Astrocyte (in vitro differentiated cells and primary cell): ENCODE measurements at regions not wholly inside any gene's neighbourhood (a gene's known extent, or its start where the extent isn't known, plus 50 kb on each side); places are given as distances from the start of the nearest gene placed in this dataset.

Experiments
- DNase-seq: peaks from one replicate; pipeline ENCODE4 v3.0.0-alpha.2; 2010; ENCODE audit warnings: low read depth
- FAIRE-seq: peaks from 2 replicates; lab custom pipeline; 2011; peaks lifted over from hg19 to GRCh38; lab: Jason Lieb, UNC
- H2AFZ ChIP-seq: 2 replicates; pipeline ENCODE4 v1.6.0; 2012; ENCODE audit warnings: low read depth, low read length, inconsistent platforms
- H3K27ac ChIP-seq: 2 replicates; pipeline ENCODE4 v1.5.1; 2011; ENCODE audit warnings: low read depth, low read length, inconsistent platforms
- H3K27me3 ChIP-seq: 2 replicates; pipeline ENCODE4 v1.6.0; 2011; ENCODE audit warnings: low read length, inconsistent platforms; ENCODE audit not compliant: insufficient read depth
- H3K36me3 ChIP-seq: 2 replicates; pipeline ENCODE4 v1.5.1; 2011; ENCODE audit warnings: low read length, inconsistent platforms; ENCODE audit not compliant: insufficient read depth
- H3K4me1 ChIP-seq: 2 replicates; pipeline ENCODE4 v1.5.1; 2011; ENCODE audit warnings: low read length, inconsistent platforms; ENCODE audit not compliant: insufficient read depth
- H3K4me2 ChIP-seq: 2 replicates; pipeline ENCODE4 v1.6.0; 2012; ENCODE audit warnings: low read length, inconsistent platforms
- H3K4me3 ChIP-seq: 2 replicates; pipeline ENCODE4 v1.5.1; 2011; ENCODE audit warnings: low read depth, mild to moderate bottlenecking, low read length, inconsistent platforms; ENCODE audit not compliant: insufficient read depth
- H3K79me2 ChIP-seq: 2 replicates; pipeline ENCODE4 v1.6.0; 2012; ENCODE audit warnings: mild to moderate bottlenecking, low read length, inconsistent platforms; ENCODE audit not compliant: insufficient read depth
- H3K9ac ChIP-seq: 2 replicates; pipeline ENCODE4 v1.6.0; 2012; ENCODE audit warnings: mild to moderate bottlenecking, low read length, inconsistent platforms
- H3K9me3 ChIP-seq: 2 replicates; pipeline ENCODE4 v1.5.1; 2012; ENCODE audit warnings: low read depth, mild to moderate bottlenecking, low read length, inconsistent platforms; ENCODE audit not compliant: insufficient read depth
- H4K20me1 ChIP-seq: 2 replicates; pipeline ENCODE4 v1.6.0; 2012; ENCODE audit warnings: low read length, inconsistent platforms; ENCODE audit not compliant: insufficient read depth
- H3K27ac Mint-ChIP-seq: one replicate; pipeline ENCODE4 v1.8.0; 2021; ENCODE audit warnings: mild to moderate bottlenecking, mixed read lengths; ENCODE audit not compliant: unreplicated experiment
- H3K27me3 Mint-ChIP-seq: one replicate; pipeline ENCODE4 v1.8.0; 2021; ENCODE audit warnings: low read depth, mixed read lengths; ENCODE audit not compliant: unreplicated experiment
- H3K36me3 Mint-ChIP-seq: one replicate; pipeline ENCODE4 v1.8.0; 2021; ENCODE audit warnings: low read depth, mixed read lengths; ENCODE audit not compliant: unreplicated experiment
- H3K4me1 Mint-ChIP-seq: one replicate; pipeline ENCODE4 v1.8.0; 2021; ENCODE audit warnings: low read depth, mixed read lengths; ENCODE audit not compliant: unreplicated experiment
- H3K4me3 Mint-ChIP-seq: one replicate; pipeline ENCODE4 v1.8.0; 2021; ENCODE audit warnings: mild to moderate bottlenecking, moderate library complexity, mixed read lengths; ENCODE audit not compliant: unreplicated experiment
- H3K9me3 Mint-ChIP-seq: one replicate; pipeline ENCODE4 v1.8.0; 2021; ENCODE audit warnings: mild to moderate bottlenecking, mixed read lengths; ENCODE audit not compliant: unreplicated experiment
- EZH2 ChIP-seq: IDR thresholded peaks from 2 replicates; pipeline ENCODE4 v1.6.1; 2012; ENCODE audit warnings: mild to moderate bottlenecking, low read length, inconsistent platforms; ENCODE audit not compliant: insufficient read depth
- TF ChIP-seq, protein P1 (sequence below): IDR thresholded peaks from 2 replicates; pipeline ENCODE4 v1.5.1; 2011; ENCODE audit warnings: low read depth, mild to moderate bottlenecking, inconsistent platforms, low read length, moderate library complexity; ENCODE audit not compliant: insufficient read depth

DNA sequence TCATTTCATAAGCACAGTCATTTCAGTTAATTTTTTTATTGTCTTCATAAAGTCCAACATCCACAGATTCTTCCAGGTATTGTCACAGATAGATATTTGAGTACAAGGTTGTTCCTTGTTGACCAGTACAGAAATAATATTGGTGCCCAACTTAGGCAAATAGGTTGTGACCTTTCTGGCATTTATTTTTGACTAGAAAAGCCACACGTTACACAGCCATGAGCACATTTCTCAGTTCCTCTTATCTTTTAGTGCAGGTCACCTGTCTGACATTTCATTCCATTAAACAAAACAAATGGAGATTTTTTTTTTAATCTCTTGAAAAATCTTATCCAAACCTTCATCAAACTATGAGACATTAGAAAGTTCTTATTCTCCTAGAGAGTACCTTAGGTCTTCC is 428.8 kb downstream of the ZNF521 start:
- FAIRE-seq: no peak
- peaks cover 10% of the 10 kb centered on the region for H3K27me3 Mint-ChIP-seq
- Histone ChIP-seq H3K27me3 (no peaks in the 10 kb centered on the region), H3K9ac (no peak overlapping the region), H3K27ac (no peak overlapping the region), H3K4me3 (no peak overlapping the region), H4K20me1 (no peaks in the 10 kb centered on the region), H3K9me3 (no peaks in the 10 kb centered on the region), H2AFZ (no peak overlapping the region), H3K36me3 (no peaks in the 10 kb centered on the region), H3K4me2 (no peak overlapping the region), H3K4me1 (no peaks in the 10 kb centered on the region), H3K79me2 (no peaks in the 10 kb centered on the region)
- no peaks in the 10 kb centered on the region for H3K36me3 Mint-ChIP-seq
- TF ChIP-seq EZH2: no peak
- TF ChIP-seq, protein P1, sequence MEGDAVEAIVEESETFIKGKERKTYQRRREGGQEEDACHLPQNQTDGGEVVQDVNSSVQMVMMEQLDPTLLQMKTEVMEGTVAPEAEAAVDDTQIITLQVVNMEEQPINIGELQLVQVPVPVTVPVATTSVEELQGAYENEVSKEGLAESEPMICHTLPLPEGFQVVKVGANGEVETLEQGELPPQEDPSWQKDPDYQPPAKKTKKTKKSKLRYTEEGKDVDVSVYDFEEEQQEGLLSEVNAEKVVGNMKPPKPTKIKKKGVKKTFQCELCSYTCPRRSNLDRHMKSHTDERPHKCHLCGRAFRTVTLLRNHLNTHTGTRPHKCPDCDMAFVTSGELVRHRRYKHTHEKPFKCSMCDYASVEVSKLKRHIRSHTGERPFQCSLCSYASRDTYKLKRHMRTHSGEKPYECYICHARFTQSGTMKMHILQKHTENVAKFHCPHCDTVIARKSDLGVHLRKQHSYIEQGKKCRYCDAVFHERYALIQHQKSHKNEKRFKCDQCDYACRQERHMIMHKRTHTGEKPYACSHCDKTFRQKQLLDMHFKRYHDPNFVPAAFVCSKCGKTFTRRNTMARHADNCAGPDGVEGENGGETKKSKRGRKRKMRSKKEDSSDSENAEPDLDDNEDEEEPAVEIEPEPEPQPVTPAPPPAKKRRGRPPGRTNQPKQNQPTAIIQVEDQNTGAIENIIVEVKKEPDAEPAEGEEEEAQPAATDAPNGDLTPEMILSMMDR: no peak
- no peak overlapping the region for H3K4me3 Mint-ChIP-seq
- peaks cover 5% of the 10 kb centered on the region for H3K4me1 Mint-ChIP-seq
- no peak overlapping the region for H3K27ac Mint-ChIP-seq
- no peak for DNase-seq
- no peaks in the 10 kb centered on the region for H3K9me3 Mint-ChIP-seq

DNA sequence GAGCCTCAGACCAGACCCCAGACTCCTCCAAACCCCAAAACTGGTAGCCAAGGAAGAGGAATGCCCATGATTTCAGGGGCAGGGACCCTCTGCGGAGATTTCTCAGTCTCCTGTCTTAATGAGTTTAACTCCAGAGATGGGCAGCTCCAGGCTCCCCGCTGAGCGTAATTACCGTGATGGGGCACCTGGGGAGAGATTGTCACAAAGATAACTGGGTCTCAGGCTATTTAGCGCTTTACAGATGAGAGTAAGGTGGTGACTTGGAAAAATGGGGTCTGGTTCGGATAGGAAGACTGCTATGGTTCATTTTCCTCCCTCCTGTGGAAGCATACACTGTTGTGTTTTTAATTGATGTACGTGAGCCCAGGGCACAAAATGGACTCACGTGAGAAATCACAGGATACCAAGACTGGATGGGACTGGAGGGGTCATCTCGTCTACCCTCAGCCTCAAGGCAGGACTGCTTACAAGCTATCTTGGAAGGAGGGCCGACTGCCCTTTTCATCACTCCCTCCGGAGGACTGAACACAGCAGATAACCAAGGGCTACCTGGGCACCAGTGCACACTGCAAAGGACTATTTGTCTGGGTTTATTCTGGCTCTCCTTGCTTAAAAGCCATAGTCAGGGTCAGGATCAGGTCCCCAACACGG is 427.8 kb downstream of the ZNF521 start:
- Histone ChIP-seq H3K27me3 (no peaks in the 10 kb centered on the region), H3K27ac (no peak overlapping the region), H4K20me1 (no peaks in the 10 kb centered on the region), H3K4me1 (no peaks in the 10 kb centered on the region), H3K4me3 (no peak overlapping the region), H3K9ac (no peak overlapping the region), H3K36me3 (no peaks in the 10 kb centered on the region), H3K9me3 (no peaks in the 10 kb centered on the region), H3K4me2 (no peak overlapping the region), H3K79me2 (no peaks in the 10 kb centered on the region), H2AFZ (no peak overlapping the region)
- H3K4me3 Mint-ChIP-seq: no peak overlapping the region
- TF ChIP-seq, protein P1: no peak
- no peak for TF ChIP-seq EZH2
- DNase-seq (no peak), FAIRE-seq (no peak)
- H3K9me3 Mint-ChIP-seq: no peaks in the 10 kb centered on the region
- peaks cover 5% of the 10 kb centered on the region for H3K4me1 Mint-ChIP-seq
- peaks cover 6% of the 10 kb centered on the region for H3K27me3 Mint-ChIP-seq
- H3K36me3 Mint-ChIP-seq: no peaks in the 10 kb centered on the region
- H3K27ac Mint-ChIP-seq: no peak overlapping the region

DNA sequence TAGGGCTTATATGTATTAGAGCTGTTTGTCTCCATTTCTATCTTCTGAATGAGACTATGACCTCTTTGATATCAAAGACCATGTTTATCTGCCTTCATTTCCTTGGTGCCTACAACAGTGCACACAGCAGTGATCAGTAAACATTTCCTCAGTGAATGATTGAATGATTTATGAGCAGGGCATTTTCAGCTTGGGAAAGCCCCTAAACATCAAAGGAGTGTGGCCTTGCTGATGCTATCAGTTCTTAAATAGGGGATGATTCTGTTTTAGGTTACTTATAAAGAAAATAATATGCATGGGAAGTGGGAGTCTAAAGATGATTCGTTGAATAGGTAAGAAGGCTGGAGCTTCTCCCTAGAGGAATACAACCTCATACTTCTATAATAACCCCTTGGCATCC is 425.3 kb downstream of the ZNF521 start:
- Histone ChIP-seq H3K4me3 (no peak overlapping the region), H3K4me1 (no peaks in the 10 kb centered on the region), H3K79me2 (no peaks in the 10 kb centered on the region), H3K9ac (no peak overlapping the region), H3K9me3 (no peaks in the 10 kb centered on the region), H3K27ac (no peak overlapping the region), H3K4me2 (no peak overlapping the region), H3K36me3 (no peaks in the 10 kb centered on the region), H2AFZ (no peak overlapping the region), H3K27me3 (no peaks in the 10 kb centered on the region), H4K20me1 (no peaks in the 10 kb centered on the region)
- Mint-ChIP-seq H3K9me3 (peaks cover 6% of the 10 kb centered on the region), H3K4me3 (no peak overlapping the region), H3K27me3 (peaks cover 6% of the 10 kb centered on the region), H3K36me3 (peaks cover 2% of the 10 kb centered on the region), H3K27ac (no peak overlapping the region), H3K4me1 (peaks cover 16% of the 10 kb centered on the region)
- TF ChIP-seq, protein P1: no peak
- no peak for TF ChIP-seq EZH2
- FAIRE-seq (no peak), DNase-seq (no peak)
